Epithelial cell of proximal tubule (primary cell): ENCODE measurements at regions not wholly inside any gene's neighbourhood (a gene's known extent, or its start where the extent isn't known, plus 50 kb on each side); places are given as distances from the start of the nearest gene placed in this dataset.

Source experiments
- DNase-seq: peaks from one replicate; pipeline ENCODE4 v3.0.0-alpha.2; 2011; ENCODE audit warnings: low read depth
- H3K4me3 ChIP-seq: 2 replicates; pipeline ENCODE4 v1.5.1; 2011; ENCODE audit warnings: low read depth, mild to moderate bottlenecking, low read length
- CTCF ChIP-seq: conservative IDR thresholded peaks from 2 replicates; pipeline ENCODE4 v1.5.1; 2012; ENCODE audit warnings: low read depth, mild to moderate bottlenecking, low read length

- TF ChIP-seq CTCF: no peak
- no peak overlapping the region for H3K4me3 ChIP-seq
- no peak for DNase-seq
Measured at GRCh38 chr2:226605642-226606041, 194.0 kb downstream of the IRS1 start.

GRCh38 chr2:226603606-226604005, 196.0 kb downstream of the IRS1 start:
- no peak for DNase-seq
- TF ChIP-seq CTCF: no peak
- H3K4me3 ChIP-seq: no peak overlapping the region

DNA sequence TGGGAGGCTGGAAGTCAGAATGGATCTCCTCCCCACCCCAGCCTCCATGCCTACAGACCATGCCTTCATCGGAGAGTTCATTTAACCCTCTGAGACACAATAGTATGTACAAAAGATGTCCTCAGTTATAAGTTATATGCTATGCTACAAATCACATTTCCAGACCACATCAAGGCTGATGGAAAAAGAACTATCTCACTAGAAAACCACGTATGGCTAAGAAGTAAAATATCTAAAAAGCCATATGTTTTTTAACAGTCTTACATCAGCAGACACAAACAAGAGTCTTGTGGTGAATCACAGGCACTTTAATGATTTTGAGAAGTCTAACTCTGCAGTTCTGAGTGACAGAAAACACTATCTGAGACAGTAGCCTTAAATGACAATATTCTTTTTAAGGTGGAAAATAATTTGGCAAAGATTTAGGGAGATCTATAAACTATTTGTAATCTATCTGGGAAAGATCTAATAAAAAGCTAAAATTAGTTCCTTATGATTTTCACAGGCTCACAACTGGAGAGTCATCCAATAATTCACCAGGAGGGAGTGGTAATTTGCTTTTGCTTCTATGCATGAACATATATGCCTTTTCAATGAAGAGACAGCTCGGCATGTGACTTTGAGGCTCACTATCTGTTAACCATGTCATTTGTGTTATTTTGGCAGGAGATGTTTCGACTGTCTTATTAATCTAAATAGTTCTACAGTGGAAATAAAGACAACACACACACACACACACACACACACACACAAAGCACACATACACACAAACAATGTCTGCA, 197.5 kb downstream of the IRS1 start:
- no peak for TF ChIP-seq CTCF
- no peak for DNase-seq
- H3K4me3 ChIP-seq: no peak overlapping the region

DNA sequence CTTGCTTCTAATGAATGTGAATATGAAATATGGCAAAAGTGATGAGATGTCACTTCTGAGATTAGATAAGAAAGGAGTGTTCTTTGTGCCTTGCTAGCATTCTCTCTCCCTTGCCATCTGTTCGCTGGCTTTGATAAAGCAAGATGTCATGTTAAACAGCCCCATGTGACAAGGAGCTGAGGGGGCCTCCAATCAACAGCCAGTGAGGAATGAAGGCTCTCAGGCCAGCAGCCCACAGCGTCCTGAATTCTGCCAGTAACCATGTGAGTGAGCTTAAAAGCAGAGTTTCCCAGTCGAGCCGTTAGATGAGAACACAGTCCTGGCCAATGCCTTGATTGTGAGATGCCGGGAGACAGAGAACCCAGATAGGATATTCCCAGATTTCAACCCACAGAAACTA, 198.8 kb downstream of the IRS1 start:
- no peak for TF ChIP-seq CTCF
- no peak for DNase-seq
- H3K4me3 ChIP-seq: no peak overlapping the region

DNA sequence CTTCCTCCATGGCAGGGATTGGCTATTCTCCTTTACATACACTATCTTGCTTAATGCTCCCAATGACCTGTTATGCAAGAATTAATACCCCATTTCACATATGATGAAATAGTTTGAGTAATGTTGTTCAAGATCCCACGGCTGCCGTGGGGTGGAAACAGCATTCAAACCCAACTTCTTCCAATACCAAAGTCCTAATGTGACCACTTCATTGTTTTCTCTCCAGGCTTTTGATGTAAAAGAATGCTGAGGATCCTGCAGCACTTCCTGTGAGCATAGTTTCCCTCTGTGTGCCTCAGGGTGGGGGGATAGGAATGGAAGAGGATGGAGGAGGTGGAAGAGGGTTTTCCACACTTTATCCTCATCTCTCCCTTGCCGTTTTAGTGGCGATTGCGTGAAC, 199.4 kb downstream of the IRS1 start:
- H3K4me3 ChIP-seq: no peak overlapping the region
- DNase-seq: no peak
- no peak for TF ChIP-seq CTCF

GRCh38 chr2:226589043-226589442, 210.6 kb downstream of the IRS1 start:
- no peak overlapping the region for H3K4me3 ChIP-seq
- TF ChIP-seq CTCF: no peak
- no peak for DNase-seq

GRCh38 chr2:226585130-226585561, 214.5 kb downstream of the IRS1 start:
- no peak for TF ChIP-seq CTCF
- H3K4me3 ChIP-seq: no peak overlapping the region
- DNase-seq: no peak
